GM18867 (cell line): ENCODE measurements at regions not wholly inside any gene's neighbourhood (a gene's known extent, or its start where the extent isn't known, plus 50 kb on each side); places are given as distances from the start of the nearest gene placed in this dataset.
"Not testable (repeated sequence)": the region's sequence is repeated elsewhere in the genome, so short reads cannot be mapped to it uniquely, and the experiment has no call there.

Experiments used
- ATAC-seq: cut with Tn5 transposase; IDR thresholded peaks from one replicate; pipeline ENCODE4 v1.9.1; 2021; ENCODE audit warnings: mild to moderate bottlenecking, moderate library complexity; ENCODE audit not compliant: unreplicated experiment

DNA sequence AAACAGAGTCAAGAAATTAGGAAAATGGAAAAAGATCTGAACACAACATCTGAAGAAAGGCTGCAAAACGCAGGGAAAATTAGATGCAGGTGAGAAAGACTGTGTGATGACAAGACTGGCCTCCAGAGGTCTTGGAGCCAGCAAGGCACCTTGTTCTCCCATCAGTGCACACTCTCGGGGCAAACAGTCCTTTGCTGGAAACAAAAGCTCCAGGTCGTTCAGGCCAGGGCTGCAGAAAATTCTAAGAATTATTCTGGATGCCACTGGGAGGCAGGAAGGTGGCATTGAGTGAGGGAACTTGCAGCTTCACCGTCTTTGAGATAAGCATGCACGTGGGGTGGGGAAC is 219.9 kb upstream of the SSTR4 start:
- no peak for ATAC-seq

DNA sequence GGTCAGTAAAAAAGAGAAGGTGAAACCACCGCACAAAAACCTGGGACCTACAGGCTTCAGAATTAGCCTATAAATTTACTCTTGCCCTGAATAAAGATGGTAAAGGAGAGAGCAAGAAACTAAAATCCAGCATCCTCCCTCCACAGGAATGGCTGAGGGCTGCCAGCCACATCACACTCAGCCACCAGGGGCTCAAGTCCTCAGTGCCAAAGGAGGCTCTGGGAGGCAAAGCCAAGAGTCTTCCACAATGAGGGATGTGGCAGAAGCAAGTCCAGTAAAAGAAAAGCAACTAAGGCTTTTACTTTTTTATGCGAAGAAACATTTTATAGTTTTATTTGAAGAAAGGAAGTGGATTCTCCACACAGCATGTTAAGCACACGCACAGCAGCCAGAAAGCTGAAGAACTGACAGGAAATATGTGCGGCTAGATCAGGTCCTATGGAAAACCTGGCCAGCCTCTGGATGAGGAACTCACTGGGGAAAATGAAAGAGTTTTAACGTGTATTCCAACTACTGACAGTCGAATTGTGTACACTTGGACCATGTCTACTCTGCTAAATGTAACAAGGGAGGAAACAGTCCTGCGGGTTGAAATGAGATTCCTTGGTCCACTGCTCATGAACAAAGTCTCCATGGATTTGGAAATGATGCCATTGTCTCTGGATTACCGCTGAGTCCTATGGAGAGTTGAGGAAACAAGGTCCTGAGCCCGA is 219.4 kb upstream of the SSTR4 start:
- no peak for ATAC-seq

DNA sequence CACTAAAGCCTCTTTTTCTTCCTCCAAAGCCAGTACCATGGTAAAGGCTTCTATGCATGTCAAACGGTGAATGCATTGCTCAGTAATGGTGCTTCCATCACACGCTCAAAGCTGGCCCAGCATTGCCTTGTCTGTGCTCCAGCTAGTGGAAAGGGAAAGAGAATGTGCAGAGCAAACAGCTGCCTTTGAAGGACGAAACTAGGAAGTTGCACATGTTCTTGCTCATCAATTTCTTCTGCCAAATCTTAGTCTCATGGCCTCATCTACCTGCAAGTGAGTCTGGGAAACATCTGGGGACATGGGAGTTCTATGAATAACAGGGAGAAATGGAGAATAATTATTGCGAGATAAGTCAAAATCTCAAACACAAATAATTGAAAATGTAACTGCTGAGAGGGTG is 216.5 kb upstream of the SSTR4 start:
- no peak for ATAC-seq

DNA sequence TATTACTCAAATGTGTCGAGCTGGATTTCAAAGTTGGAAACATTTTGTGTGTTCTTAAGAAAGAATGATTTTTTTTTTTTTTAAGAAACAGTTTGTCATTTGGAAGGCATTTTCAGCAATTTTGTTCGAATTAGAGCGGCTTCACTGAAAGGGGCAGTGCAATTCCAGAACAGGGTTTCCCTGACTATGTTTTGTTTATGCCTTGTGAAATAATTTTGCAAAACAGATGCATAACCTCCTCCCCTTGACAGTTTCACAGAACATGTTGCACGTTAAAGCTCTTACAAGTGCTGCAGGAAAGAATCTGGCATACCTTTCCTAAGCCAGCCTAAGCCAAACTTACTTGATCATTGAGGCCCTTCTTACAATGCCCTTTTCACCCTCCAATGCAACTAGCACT is 216.0 kb upstream of the SSTR4 start:
- no peak for ATAC-seq

DNA sequence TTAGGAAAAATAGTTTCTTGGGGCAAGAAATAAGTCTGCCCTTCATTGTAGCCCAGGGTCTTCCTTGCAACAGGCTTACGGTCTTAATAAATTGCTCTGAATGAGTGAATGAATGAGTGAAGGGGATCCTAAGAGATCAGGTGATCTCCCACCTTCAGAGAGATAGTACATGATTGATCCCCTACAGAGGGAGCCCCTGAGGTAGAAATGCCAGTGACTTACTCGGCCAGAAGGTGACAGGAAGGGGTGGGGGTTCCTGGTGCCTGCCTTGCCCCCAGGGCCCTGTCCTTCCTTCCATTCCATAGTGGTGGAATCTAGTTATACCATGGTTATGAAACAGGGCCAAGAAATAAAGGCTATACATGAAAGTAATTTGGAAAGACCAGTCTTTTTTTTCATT is 215.3 kb upstream of the SSTR4 start:
- ATAC-seq, result no peak

DNA sequence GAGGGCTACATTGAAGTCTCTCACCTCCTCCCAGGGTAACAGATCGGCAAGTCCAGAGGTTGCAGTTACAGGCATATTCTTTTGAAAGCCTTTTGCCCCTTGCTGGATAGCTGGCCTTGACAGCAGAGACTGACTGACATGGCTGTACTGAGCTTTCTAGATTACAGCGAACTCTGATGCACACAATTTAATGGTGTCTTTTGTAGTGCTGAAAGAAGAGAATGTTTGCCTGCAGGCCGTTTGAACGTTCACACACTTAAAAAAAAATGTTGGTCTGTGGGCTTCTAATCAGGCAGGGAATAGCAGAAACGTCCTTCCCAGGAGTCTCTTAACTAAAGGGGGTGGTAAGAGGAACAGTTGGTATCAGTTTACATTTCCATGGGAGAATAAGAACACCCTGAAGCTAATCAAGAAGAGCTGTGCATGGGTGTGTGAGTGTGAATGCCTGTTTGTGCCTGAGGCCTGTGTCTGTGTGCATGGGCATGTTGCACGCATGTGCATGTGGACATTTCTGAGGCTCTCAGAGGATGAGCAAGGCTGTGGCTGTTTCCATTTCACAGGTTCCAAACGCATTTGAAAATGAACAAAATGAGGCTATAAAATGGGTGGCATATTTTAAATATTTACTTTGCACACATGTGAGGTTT is 213.9 kb upstream of the SSTR4 start:
- no peak for ATAC-seq

DNA sequence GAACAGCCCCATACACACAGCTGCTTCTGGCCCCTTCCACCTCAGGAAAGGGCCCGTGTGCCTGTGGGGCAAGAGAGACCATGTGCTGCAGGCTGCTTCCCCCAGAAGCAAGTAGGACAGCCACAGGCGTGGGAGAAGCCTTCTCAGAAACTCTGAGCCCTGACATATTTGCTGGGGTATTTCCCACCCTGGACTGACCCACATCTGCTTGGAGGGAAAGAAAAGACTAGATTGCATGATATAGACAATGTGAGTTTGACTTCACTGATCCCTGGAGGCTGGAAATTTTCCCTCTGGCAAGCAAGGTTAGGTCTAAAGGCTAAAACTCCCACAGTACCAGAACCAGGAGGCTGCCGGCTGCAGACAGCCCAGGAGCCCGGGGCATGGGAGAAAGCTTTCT is 213.3 kb upstream of the SSTR4 start:
- ATAC-seq, result no peak

DNA sequence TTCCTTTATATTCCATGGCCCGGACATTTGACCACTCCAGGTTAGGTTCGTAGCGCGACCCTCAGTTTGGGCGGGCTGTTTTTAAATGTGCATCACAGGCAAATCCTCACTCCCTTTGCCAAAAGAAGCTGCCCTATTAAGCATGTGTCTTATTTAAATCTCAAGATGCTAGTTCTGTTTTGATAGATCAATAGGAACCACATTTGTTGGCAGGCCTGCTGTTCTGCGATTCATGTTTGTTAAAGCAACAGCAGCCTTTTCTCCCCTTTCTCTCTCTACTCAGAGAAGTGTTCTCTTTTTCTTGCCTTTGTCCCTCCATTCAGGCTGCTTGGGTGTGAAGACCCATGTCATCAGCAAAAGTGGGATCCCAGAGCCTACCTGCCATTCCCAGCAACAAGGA is 212.0 kb upstream of the SSTR4 start:
- no peak for ATAC-seq

DNA sequence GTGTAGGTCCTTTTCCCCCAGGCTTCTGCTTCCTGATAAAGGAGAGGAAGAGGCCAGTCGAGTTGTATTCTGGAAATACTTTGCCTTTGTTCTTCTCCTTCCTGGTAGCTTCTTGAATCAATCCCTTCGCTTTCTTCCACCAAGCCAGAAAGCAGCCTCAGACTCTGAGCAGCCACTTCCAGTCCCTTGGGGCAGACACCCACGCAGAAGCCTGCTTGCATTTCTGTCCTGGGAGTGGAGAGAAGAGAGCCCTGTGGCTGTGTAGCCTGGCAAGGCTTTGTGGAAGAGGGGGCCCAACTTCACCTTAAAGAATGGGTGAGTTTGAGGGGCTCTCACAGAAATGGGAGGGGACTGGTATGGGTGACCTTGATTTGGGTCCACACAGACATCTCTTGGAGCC is 211.0 kb upstream of the SSTR4 start:
- ATAC-seq, result no peak

DNA sequence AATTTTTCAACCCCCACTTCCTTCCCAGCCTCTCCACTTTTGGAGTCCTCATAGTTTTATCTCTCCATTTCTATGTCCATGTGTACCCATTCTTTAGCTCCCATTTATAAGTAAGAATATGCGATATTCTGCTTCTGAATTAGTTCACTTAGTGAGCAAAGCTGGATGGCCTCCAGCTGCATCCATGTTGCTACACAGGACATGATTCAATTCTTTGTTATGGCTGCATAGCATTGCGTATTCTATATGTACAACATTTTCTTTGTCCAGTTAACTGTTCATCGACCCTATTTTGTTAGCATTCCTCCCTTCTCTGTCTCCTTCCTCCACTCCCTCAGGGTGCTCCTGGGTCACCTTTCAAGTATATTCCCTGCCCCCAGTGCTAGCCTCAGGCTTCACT is 210.0 kb upstream of the SSTR4 start:
- ATAC-seq, result no peak

DNA sequence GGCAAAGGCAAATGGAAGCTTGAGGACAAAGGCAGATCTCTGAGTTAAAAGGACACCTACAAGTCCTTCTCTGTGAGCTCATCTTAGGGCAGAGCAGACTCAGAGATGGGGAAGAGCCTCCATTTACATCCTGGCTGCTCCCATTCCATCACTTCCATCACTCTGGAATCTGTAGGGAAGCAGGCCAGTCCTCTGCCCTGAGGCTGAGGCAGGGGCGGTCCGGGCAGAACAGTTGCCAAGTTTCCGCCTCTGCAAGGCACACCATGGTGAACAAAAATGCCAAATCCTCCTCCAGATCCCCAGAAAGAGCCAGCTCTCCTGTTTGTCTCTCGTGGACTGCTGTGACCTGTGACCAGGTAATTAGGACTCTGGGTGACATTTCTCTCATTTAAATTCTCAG is 209.6 kb upstream of the SSTR4 start:
- no peak for ATAC-seq

DNA sequence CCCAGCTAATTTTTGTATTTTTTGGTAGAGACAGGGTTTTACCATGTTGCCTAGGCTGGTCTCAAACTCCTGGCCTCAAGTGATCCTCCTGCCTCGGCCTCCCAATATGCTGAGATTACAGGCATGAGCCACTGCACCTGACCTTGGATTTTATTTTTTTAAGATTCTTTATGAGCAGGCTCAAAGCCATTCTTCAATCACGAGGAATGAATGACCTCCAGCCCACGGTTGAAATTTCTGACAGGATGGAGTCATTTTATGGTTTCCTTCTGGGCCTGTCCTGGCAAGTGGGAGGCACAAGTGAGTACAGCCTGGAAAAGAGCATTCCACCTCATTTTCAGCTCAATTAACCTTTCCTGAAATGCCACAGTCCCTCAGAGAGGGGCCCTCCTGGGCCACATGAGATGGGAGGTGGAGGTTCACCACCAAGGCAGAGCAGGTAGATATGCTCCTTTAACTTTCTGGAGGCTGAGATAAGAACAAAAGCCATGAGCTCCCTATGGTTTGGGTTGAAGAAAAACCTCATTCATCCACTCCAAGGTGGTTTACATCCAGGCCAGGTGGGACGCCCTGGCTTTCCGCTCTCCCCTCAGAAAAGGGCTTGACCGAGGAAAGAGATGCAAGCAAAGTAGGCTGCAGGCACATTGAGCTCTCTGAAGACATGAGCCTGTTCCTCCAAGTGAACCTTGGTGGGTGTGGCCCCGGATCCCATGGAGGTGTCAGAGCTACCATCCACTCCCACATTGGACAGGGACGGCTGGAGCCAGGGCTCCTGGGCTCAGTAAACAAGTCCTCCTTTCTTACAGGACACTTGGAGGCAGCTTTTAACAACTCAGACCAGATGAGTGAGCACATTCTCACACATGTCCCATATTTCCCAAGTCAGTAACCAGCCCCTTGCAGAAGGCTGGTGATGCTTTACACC is 208.5 kb upstream of the SSTR4 start:
- ATAC-seq, result no peak

DNA sequence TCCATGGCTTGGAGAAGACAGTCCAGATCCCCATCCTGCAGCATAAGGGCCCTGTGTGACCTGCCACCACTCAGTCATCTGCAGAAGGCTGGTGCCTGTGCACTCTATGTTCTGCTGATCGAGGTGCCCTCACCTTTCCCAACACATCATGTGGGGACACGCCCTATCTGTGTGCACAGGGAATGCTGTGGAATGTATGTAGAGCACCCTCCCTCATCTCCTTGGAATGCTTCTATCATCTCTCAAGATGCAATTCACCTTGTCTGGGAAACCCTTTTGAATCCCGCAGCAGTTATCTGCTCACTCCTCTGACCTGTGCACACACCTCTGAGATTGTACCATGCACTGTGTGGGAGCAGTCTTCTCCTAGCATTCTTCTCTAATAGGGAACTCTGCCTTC is 207.2 kb upstream of the SSTR4 start:
- ATAC-seq, result no peak

DNA sequence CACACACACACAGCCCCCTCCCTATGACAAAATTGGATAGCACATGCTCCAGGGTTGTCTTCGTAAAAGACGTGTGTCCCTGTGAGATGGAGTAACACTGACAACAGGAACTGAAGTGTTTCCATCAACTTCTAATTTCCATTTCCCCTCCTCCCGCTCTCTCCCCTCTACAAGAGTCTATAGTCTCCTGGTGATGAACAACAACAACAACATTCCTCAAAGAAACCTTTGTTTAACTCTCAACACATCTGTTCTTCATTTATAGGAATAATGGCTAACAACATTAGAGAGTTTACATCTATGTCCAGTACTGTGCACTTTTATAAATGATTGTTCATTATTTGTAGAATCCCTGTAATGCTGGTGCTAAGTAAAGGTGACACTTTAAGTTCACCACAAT is 205.8 kb upstream of the SSTR4 start:
- ATAC-seq, result no peak

DNA sequence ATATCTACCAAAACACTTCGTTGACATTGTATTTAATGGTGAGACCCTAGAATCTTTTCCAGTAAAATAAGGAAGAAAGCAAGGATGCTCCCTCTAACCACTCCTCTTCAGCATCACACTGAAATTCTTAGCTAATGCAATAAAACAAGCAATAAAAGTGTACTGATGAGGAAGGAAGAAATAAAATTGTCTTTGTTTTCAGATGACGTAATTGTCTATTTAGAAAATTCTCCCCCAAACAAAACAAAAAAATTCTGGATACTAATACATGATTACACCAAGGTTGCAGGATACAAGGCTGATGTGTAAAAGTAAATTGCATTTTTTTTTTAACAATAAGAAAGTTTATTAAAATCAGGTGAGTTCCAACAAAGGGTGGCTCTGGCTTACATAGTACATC is 205.0 kb upstream of the SSTR4 start:
- no peak for ATAC-seq

DNA sequence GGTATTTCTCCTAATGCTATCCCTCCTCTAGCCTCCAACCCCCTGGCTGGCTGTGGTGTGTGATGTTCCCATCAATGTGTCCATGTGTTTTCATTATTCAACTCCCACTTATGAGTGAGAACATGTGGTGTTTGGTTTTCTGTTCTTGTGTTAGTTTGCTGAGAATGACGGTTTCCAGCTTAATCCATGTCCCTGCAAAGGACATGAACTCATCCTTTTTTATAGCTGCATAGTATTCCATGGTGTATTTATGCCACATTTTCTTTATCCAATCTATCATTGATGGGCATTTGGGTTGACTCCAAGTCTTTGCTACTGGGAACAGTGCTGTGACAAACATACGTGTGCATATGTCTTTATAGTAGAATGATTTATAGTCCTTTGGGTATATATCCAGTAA is 204.4 kb upstream of the SSTR4 start:
- not testable (repeated sequence) for ATAC-seq

DNA sequence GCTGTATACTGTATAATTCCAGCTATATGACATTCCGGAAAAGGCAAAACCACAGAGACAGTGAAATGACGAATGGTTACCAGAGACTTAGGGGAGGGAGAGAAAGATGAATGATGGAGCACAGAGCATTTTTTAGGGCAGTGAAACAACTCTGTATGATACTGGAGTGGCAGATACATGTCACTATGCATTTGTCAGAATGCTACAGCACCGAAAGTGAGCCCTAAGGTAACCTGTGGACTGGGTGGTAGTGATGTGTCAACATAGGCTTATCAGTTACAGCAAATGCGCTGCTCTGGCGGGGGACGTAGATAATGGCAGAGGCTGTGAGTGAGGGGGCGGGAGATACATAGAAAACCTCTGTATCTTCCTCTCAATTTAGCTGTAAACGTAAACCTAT is 201.3 kb upstream of the SSTR4 start:
- ATAC-seq, result no peak

DNA sequence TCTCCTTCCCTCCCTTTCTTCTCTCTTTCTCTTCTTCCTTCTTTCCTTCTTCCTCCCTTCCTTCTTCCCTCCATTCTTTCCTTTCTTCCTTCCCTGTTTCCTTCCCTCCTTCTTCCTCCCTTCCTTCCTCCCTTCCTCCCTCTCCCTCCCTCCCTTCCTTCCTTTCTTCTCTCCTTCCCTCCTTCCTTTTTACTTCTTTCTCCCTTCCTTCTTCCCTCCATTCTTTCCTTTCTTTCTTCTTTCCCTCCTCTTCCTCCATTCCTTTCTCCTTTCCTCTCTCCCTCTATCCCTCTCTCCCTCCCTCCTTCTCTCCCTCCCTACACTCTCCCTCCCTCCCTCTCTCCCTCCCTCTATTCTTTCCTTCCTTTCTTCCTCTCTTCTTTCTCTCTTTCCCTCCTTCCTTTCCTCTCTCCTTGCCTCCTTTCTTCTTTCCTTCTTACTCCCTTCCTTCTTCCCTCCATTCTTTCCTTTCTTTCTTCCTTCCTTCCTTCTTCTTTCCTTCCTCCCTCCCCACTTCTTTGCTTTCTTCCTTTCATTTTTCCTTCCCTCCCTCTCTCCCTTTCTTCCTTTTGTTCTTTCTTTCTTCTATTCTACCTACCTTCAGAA is 200.4 kb upstream of the SSTR4 start:
- ATAC-seq, result no peak

DNA sequence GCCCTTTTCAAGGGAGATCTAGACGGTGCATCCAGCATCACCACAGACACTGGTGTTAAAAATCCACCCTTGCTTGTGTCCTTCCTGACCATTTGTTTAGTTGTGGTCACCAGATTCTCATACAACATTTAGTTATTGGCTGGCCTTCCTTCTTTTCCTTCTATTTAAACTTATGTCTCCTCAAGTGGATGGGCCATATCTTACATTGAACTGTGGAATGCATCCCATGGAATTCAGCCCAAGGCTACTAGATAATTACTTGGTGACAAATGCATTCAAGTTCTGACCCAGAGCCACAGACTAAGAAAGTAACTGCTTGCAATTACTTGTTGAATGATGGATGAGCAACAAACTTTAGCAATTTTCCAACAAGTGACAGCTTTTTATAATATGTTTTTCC is 198.9 kb upstream of the SSTR4 start:
- ATAC-seq, result no peak

DNA sequence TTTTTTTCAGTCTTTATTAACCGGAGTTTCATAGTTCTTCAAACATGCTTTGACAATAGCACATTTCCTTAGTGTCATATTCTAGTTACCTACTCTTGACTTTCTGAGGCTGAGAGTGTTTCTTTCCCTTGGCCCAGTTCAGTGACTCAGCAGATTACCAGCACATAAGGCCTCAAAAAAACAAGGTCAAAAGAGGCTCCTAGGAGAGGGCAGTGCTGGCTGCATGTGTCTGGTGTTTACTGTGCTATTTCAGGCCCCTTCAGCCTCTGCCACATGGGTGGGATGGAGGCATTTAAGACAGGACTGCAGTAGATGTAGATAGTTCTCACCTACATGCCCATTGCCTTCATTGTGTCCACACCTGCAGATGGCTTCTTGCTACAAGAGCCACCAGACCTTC is 198.2 kb upstream of the SSTR4 start:
- no peak for ATAC-seq

DNA sequence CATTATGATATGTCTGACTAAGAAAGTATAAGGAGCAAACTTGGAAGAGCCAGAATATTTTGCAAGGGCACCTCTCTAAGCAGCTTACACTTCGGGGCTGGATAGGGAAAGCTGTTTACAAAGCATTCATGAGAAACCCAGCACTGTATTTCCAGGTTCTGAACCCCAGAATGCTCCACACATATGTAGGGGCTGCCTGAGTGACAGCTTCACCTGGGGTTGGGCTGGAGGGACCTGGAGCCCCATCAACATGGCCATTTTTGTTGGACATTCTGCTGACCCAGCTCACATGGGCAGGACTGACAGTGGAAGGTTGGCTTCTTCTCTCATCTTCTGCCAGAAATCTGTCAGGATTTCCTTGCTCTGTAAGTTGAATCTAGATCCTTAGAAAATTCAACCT is 197.1 kb upstream of the SSTR4 start:
- ATAC-seq, result no peak

DNA sequence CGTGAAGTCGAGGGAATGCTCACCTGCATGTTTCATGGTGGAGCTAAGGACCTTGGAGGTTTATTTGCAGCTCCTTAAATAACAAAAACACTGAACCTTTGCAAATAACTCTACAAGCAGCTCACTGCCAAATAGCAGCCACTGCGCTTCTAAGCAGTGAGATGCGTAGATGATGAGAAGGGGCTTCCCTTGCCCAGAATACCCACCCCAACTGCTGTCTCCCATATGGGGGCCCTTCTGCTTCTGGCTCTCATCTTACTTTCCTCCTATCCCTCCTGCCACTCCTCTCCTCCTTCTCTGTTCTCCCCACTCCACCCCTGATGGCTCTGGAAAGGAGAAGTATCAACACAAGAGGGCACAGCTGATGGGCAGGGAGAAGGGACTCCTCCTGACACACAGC is 193.3 kb upstream of the SSTR4 start:
- no peak for ATAC-seq
